ENCODE measurements at regions not wholly inside any gene's neighbourhood (a gene's known extent, or its start where the extent isn't known, plus 50 kb on each side); places are given as distances from the start of the nearest gene placed in this dataset.

- DNase-seq (ENCODE audit: low read depth), result no peak
These were observed 206.2 kb upstream of the TCF21 start for GRCh38 chr6:133682506-133683307.

DNA sequence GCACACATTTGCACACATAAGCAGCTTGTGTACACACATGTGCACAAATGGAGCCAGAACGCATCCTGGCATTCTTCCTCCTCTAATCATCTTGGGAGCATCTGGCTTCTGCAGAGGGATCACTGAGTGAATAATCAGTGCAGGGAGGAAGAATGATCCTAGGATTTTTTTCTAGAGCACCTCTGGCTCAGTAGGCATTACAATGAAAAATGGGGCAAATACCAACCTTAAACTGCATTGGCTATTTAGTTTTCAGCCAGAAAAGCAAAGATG lies 205.7 kb upstream of the TCF21 start:
- DNase-seq (ENCODE audit: low read depth), result no peak
- H3K4me3 ChIP-seq (ENCODE audit: low read depth, low read length), result no peak overlapping the region

More at GRCh38 chr6:133682506-133683307, 206.2 kb upstream of the TCF21 start:
- no peak overlapping the region for H3K4me3 ChIP-seq (ENCODE audit: low read depth, low read length)

DNA sequence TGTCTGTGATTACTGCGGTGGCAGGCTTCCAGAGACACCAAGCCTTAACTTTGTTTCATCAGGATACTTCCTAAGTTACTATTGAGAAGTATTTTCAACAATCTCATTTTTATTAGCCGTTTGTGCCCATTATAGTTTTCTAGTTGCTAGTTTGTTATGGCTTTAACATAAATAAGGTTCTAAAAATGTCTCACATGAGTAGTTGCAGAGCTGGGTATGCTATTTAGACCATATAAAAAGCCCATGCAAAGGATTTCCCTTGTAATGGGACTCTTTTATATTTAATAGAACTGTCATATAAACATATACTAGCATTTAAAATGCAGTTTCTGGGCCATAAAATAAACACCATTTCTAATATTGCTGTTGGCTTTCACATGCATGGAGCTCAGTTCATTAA lies 205.3 kb upstream of the TCF21 start:
- DNase-seq (ENCODE audit: low read depth), result no peak
- no peak overlapping the region for H3K4me3 ChIP-seq (ENCODE audit: low read depth, low read length)

GRCh38 chr6:133688705-133689492 lies 200.0 kb upstream of the TCF21 start:
- DNase-seq (ENCODE audit: low read depth), result no peak

GRCh38 chr6:133689863-133690262 lies 199.1 kb upstream of the TCF21 start:
- H3K4me3 ChIP-seq (ENCODE audit: low read depth, low read length), result no peak overlapping the region
- no peak for DNase-seq (ENCODE audit: low read depth)

More at GRCh38 chr6:133688705-133689492, 200.0 kb upstream of the TCF21 start:
- H3K4me3 ChIP-seq (ENCODE audit: low read depth, low read length), result no peak overlapping the region

GRCh38 chr6:133693565-133693964 lies 195.3 kb upstream of the TCF21 start:
- H3K4me3 ChIP-seq (ENCODE audit: low read depth, low read length), result no peak overlapping the region

GRCh38 chr6:133697185-133697584 lies 191.7 kb upstream of the TCF21 start:
- H3K4me3 ChIP-seq (ENCODE audit: low read depth, low read length), result no peak overlapping the region
- DNase-seq (ENCODE audit: low read depth), result no peak

More at GRCh38 chr6:133693565-133693964, 195.3 kb upstream of the TCF21 start:
- DNase-seq (ENCODE audit: low read depth), result no peak

DNA sequence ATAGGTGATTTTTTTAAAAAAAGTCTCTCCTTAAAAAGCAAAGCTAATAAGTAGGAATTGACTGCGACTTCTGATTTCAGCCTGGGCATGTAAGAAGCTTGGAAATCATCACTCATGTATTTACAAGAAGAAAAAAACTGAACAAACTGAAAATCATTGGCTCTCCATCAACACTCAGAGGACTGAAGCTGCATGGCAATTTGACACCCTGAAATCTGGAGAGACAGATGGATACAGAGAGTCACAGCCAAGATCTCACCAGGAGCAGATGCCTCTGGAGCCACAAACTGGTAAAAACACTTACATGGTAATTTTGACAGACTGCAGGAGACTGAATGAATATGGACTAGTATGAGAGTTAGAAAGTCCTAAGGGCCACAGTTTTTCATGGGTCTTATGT lies 191.2 kb upstream of the TCF21 start:
- peak; percentile 60 for DNase-seq (ENCODE audit: low read depth)
- H3K4me3 ChIP-seq (ENCODE audit: low read depth, low read length), result no peak overlapping the region

GRCh38 chr6:133698272-133698671 lies 190.6 kb upstream of the TCF21 start:
- H3K4me3 ChIP-seq (ENCODE audit: low read depth, low read length), result no peak overlapping the region
- DNase-seq (ENCODE audit: low read depth), result no peak

- DNase-seq (ENCODE audit: low read depth), result peak; percentile 59
- no peak overlapping the region for H3K4me3 ChIP-seq (ENCODE audit: low read depth, low read length)
These were observed 189.1 kb upstream of the TCF21 start for GRCh38 chr6:133699741-133700385.

DNA sequence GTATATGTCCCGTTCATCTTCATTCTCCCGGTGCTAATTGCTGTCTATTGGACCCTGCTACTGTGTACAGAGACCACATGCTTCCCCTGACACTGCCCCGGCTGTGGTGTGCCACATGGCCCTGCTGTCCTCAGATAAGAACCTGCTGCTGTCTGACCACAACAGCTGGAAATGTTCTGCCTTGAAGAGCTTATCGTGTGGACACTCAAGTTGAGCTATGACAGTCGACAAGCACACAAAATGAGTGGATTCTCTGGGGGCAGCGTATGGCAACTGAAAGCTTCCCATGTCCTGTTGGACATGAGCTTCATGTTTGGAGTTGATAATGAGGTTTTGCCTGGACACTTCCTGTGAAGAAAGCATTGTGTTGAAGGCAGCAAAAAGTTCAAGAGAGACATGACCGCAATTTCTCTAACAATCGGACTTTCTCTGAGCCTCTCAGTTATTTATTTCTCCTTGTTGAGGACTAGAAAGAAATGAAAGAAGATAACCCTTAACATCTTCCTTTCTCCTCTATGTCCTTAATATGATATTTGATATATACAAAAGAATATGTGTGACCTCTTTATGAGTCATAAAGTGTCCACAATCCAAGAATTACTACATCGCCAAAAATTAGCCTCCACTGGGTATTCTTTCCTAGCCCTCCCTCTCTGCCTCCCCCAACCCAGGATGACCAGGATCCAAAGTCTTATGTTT lies 187.1 kb upstream of the TCF21 start:
- no peak overlapping the region for H3K4me3 ChIP-seq (ENCODE audit: low read depth, low read length)
- peak; percentile 45 for DNase-seq (ENCODE audit: low read depth)

DNA sequence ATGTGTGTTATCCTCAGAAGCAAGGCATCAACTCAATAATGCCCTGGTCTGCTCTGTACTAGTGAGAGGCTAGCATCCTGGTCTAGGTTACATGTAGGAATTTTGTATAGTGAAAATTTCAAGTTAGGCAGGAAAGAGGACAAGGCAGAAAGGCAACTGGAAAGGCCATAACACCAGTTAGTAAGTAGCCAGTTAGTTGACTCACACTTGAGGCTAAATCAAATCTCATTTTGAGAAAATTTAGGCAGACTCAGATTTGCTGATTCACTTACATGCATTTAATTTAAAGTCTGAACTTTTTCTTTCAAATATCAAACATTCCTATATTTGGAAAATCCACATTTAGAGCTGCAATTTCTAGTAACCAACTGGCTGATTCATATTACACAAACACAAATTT lies 184.5 kb upstream of the TCF21 start:
- no peak overlapping the region for H3K4me3 ChIP-seq (ENCODE audit: low read depth, low read length)
- DNase-seq (ENCODE audit: low read depth), result no peak

DNA sequence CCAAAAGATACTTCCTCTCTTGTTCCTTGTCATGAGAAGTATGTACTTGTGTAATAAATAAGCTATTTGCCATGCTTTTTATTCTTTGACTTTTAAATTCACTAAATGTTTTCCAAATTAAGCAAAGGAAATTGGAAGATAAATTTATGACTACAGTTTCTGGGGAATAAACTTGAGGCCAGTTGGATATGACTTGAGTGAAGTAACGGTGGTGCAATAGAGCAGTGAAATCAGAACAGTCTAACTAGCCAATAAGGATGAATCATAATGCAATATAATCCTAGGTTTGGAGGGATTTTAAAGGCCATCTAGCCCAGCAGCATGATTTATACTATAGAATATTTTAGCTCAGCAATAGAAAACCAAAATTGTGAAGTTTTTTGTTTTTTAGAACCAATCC lies 183.8 kb upstream of the TCF21 start:
- DNase-seq (ENCODE audit: low read depth), result peak; percentile 77
- H3K4me3 ChIP-seq (ENCODE audit: low read depth, low read length), result no peak overlapping the region

GRCh38 chr6:133705731-133706130 lies 183.2 kb upstream of the TCF21 start:
- H3K4me3 ChIP-seq (ENCODE audit: low read depth, low read length), result no peak overlapping the region
- DNase-seq (ENCODE audit: low read depth), result peak; percentile 82

DNA sequence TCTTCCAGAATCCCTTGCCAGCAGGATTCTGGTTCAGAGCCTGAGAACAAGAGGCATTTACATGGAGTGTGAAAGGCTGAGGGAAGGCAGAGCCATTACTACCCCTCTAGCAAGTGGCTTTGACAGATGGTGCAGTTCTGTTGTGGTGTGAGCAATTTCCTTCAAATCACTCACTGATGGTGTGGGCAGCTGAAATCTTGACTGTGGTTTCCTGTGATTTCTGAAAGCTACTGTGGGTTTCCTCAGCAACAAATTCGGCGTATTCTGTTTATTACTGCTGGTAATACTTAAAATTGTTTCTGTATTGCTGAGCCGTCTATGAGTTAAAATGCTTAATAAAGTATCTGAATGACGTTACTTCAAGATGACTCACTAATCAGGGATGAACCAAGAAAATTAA lies 181.5 kb upstream of the TCF21 start:
- H3K4me3 ChIP-seq (ENCODE audit: low read depth, low read length), result no peak overlapping the region
- DNase-seq (ENCODE audit: low read depth), result peak; percentile 82

DNA sequence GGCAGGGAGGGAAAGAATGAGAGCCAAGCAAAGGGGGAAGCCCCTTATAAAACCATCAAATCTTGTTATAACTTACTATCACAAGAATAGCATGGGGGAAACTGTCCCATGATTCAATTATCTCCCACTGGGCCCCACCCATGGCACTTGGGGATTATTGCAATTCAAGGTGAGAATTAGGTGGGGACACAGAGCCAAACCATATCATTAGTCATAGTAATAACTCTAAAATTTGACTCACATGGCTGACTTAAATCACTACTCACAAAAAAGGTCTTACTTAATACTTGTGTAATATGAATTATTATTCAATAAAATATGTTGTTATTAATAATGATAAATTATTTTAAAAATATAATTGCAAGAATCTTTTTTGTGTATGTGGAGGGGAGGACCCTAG lies 178.1 kb upstream of the TCF21 start:
- no peak for DNase-seq (ENCODE audit: low read depth)

GRCh38 chr6:133715270-133715669 lies 173.6 kb upstream of the TCF21 start:
- no peak for DNase-seq (ENCODE audit: low read depth)
- H3K4me3 ChIP-seq (ENCODE audit: low read depth, low read length), result no peak overlapping the region

More for the DNA sequence above, 178.1 kb upstream of the TCF21 start:
- no peak overlapping the region for H3K4me3 ChIP-seq (ENCODE audit: low read depth, low read length)

DNA sequence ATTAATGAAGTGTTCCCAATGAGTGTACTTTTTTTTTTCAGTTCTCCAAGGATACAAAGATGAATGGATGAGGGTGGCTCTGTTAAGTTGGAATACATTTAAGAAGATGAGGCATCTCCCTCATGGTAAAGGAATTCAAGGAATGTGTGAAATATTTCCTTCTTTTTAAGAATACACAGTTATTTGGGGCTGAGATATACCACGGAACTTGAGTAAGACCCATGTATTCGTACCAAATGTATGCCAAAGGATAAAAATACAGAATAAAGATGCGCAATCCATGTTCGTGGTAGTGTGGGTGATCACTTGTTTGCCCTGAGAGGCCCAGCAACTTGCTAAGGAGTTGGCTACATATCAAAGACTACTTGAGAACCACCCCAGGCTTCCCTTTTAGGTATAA lies 164.2 kb upstream of the TCF21 start:
- DNase-seq (ENCODE audit: low read depth), result no peak
- H3K4me3 ChIP-seq (ENCODE audit: low read depth, low read length), result no peak overlapping the region

GRCh38 chr6:133726188-133726587 lies 162.7 kb upstream of the TCF21 start:
- H3K4me3 ChIP-seq (ENCODE audit: low read depth, low read length), result no peak overlapping the region
- no peak for DNase-seq (ENCODE audit: low read depth)

- no peak for DNase-seq (ENCODE audit: low read depth)
- H3K4me3 ChIP-seq (ENCODE audit: low read depth, low read length), result no peak overlapping the region
These were observed 158.0 kb upstream of the TCF21 start for GRCh38 chr6:133730881-133731280.
